ENCODE measurements at regions not wholly inside any gene's neighbourhood (a gene's known extent, or its start where the extent isn't known, plus 50 kb on each side); places are given as distances from the start of the nearest gene placed in this dataset.

DNA sequence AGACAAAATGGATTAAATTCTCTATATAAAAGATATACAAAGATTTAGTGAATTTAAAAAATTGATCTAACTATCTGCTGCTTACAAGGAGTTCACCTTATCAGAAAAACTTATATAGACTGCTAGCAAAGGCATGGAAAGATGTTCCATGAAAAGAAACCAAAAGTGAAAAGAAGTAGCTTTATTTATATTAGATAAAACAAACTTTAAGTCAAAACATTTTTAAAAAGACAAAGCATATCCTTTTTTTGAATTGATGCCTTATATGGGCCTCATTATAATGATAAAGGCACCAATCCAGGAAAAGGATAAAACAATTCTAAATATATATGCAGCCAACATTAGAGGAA, 334.2 kb downstream of the MEI4 start:
- TF ChIP-seq, protein P1, sequence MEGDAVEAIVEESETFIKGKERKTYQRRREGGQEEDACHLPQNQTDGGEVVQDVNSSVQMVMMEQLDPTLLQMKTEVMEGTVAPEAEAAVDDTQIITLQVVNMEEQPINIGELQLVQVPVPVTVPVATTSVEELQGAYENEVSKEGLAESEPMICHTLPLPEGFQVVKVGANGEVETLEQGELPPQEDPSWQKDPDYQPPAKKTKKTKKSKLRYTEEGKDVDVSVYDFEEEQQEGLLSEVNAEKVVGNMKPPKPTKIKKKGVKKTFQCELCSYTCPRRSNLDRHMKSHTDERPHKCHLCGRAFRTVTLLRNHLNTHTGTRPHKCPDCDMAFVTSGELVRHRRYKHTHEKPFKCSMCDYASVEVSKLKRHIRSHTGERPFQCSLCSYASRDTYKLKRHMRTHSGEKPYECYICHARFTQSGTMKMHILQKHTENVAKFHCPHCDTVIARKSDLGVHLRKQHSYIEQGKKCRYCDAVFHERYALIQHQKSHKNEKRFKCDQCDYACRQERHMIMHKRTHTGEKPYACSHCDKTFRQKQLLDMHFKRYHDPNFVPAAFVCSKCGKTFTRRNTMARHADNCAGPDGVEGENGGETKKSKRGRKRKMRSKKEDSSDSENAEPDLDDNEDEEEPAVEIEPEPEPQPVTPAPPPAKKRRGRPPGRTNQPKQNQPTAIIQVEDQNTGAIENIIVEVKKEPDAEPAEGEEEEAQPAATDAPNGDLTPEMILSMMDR (IDR thresholded peaks at IDR 0.05; ENCODE audit: low read depth, low read length): no peak
- TF ChIP-seq EZH2phosphoT487 (IDR thresholded peaks at IDR 0.05; ENCODE audit: low read depth): no peak
